ENCODE measurements at regions not wholly inside any gene's neighbourhood (a gene's known extent, or its start where the extent isn't known, plus 50 kb on each side); places are given as distances from the start of the nearest gene placed in this dataset.

DNA sequence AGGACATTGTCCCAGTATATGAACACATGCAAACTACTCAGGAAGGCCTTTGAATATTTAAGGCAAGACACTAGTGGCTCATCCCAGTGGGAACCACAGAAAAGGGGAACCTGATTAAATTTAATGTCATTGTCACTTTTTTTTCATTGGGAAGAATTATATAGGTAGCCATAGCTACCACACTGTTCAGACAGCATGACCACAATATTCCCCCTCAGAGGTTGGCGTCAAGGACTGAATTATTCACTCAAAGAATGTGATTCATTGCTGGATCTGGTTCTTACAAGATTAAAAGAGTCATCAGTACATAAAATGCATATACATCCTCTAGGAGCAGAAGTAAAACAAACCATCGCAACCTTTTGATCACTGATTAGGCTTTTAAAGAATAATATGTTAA, 92.0 kb upstream of the SMARCAD1 start:
- no peaks in the 10 kb centered on the region for H3K4me1 ChIP-seq
- no peak for ATAC-seq
- peaks cover 0 to 5% (median 0%) of the 10 kb centered on the region in 11 donors for H3K9me3 ChIP-seq
- H3K27me3 ChIP-seq: no peaks in the 10 kb centered on the region
- H3K4me3 ChIP-seq: no peak overlapping the region
- DNase-seq: no peak
- no peak overlapping the region for H3K27ac ChIP-seq
- TF ChIP-seq, protein P1, sequence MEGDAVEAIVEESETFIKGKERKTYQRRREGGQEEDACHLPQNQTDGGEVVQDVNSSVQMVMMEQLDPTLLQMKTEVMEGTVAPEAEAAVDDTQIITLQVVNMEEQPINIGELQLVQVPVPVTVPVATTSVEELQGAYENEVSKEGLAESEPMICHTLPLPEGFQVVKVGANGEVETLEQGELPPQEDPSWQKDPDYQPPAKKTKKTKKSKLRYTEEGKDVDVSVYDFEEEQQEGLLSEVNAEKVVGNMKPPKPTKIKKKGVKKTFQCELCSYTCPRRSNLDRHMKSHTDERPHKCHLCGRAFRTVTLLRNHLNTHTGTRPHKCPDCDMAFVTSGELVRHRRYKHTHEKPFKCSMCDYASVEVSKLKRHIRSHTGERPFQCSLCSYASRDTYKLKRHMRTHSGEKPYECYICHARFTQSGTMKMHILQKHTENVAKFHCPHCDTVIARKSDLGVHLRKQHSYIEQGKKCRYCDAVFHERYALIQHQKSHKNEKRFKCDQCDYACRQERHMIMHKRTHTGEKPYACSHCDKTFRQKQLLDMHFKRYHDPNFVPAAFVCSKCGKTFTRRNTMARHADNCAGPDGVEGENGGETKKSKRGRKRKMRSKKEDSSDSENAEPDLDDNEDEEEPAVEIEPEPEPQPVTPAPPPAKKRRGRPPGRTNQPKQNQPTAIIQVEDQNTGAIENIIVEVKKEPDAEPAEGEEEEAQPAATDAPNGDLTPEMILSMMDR (IDR thresholded peaks at IDR 0.05): no peak
- intact Hi-C loops (cut with DNase I): no loop called here
- WGBS, 2 donors: 79 to 91% methylated on average over 2 of the region's 2 CpGs
- no peaks in the 10 kb centered on the region for H3K36me3 ChIP-seq

DNA sequence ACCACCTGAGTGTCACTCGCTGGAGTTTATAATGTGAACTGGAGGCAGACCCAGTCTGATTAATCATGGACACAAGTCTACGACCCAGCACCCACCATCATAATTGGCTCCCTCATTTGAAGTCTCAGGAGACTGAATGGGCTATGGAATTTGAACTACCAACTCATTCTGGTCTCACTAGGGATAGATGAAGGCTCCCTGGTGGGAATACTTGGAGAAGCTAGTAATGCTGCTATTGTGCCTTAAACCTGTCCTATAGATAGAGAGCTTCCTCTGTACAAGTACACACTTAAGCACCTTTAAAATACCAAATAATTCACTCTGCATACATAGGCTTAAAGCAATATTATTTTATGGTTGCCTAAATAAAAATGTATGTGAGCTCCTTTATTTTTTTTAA, 90.8 kb upstream of the SMARCAD1 start:
- DNase-seq (no peak), ATAC-seq (no peak)
- Histone ChIP-seq H3K27ac (no peak overlapping the region), H3K4me1 (no peaks in the 10 kb centered on the region), H3K4me3 (no peak overlapping the region), H3K9me3 (no peaks in the 10 kb centered on the region), H3K36me3 (no peaks in the 10 kb centered on the region), H3K27me3 (no peaks in the 10 kb centered on the region)
- intact Hi-C loops (cut with DNase I): no loop called here
- WGBS, 2 donors: 74 to 87% methylated on average over 2 of the region's 2 CpGs
- TF ChIP-seq, protein P1 (IDR thresholded peaks at IDR 0.05): no peak

DNA sequence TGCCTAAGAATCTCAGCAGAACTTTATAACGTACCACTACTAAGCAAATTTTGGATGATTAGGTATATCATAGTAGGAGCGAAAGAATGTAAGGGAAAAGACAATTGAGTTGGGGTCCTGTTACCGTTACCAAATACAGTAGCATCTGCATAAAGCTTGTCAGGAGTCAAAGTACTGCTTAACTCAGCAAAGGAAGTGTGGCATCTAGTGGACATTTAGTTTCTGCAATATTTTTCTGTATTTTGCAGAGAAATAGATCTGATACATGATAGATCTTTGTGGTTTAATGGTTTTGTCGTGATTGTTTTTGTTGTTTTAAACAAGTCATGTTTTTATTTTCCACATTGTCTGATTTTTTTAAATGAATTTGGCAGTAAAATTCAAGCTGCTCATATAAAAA, 81.0 kb upstream of the SMARCAD1 start:
- Histone ChIP-seq H3K4me3 (no peak overlapping the region), H3K27ac (no peak overlapping the region), H3K9me3 (no peaks in the 10 kb centered on the region), H3K36me3 (no peaks in the 10 kb centered on the region), H3K27me3 (peaks cover 0 to 6% (median 0%) of the 10 kb centered on the region in 7 donors), H3K4me1 (no peaks in the 10 kb centered on the region)
- ATAC-seq: no peak
- no peak for DNase-seq
- TF ChIP-seq, protein P1 (IDR thresholded peaks at IDR 0.05): no peak
- intact Hi-C loops (cut with DNase I): loop anchor here in 9 of 10 donors (5.0 to 10.0 kb wide), 3 partner anchors 232 to 334 kb away; no protein-coding TSS in a partner anchor
- 48% methylated on average over 4 of the region's 4 CpGs for WGBS, 2 donors

DNA sequence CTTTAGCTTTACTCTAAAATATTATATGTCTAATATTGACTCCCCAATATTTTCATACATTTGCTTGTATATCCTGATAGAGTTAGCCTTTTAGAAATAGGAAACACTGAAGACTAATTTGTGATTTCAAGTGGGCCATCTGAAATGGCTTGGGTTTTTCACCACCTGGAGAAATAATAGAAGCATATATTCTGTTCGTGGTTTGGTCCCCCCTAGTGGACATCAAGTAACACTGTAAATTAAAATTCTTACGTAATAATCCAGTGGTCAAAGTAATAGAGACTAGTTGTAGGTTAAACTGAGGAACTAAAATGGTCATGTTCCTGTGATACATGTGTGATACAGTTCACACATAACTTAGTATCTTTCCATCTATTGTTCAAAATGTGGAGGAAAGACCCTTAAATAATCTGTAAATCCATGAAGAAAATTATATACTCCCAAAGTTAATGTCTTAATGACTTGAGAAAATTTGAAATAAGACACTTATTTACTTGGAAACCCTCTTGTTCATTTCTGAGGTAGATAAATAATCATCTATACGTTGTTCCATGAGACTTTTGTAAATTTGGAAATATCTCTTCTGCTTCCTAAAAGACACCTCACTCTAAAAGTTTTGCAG, 79.8 kb upstream of the SMARCAD1 start:
- Histone ChIP-seq H3K4me3 (no peak overlapping the region), H3K36me3 (no peaks in the 10 kb centered on the region), H3K27ac (no peak overlapping the region), H3K9me3 (no peaks in the 10 kb centered on the region), H3K27me3 (peaks cover 0 to 6% (median 0%) of the 10 kb centered on the region in 7 donors), H3K4me1 (no peaks in the 10 kb centered on the region)
- WGBS, 2 donors: 12 to 16% methylated on average over 3 of the region's 3 CpGs
- intact Hi-C loops (cut with DNase I): loop anchor here in 9 of 10 donors (5.0 to 10.0 kb wide), 3 partner anchors 233 to 336 kb away; no protein-coding TSS in a partner anchor
- ATAC-seq (no peak), DNase-seq (no peak)
- TF ChIP-seq, protein P1 (IDR thresholded peaks at IDR 0.05): peak in 8 of 9 donors; percentile 14 to 61 (median 56)
